H7 (cell line): ENCODE measurements at regions not wholly inside any gene's neighbourhood (a gene's known extent, or its start where the extent isn't known, plus 50 kb on each side); places are given as distances from the start of the nearest gene placed in this dataset.

ENCODE experiments used
- DNase-seq: peaks from one replicate; pipeline ENCODE4 v3.0.0; 2012
- H3K27me3 ChIP-seq: 2 replicates; pipeline ENCODE4 v1.6.0; 2011; ENCODE audit warnings: mild to moderate bottlenecking, low read length; ENCODE audit not compliant: control insufficient read depth, insufficient read depth
- H3K36me3 ChIP-seq: replicated peaks from 2 replicates; pipeline ENCODE4 v1.5.1; 2011; ENCODE audit warnings: low read length; ENCODE audit not compliant: control insufficient read depth, insufficient read depth
- H3K4me3 ChIP-seq: 2 replicates; pipeline ENCODE4 v1.5.1; 2011; ENCODE audit warnings: low read depth, mild to moderate bottlenecking, control low read depth, low read length, moderate library complexity; ENCODE audit not compliant: insufficient read depth

DNA sequence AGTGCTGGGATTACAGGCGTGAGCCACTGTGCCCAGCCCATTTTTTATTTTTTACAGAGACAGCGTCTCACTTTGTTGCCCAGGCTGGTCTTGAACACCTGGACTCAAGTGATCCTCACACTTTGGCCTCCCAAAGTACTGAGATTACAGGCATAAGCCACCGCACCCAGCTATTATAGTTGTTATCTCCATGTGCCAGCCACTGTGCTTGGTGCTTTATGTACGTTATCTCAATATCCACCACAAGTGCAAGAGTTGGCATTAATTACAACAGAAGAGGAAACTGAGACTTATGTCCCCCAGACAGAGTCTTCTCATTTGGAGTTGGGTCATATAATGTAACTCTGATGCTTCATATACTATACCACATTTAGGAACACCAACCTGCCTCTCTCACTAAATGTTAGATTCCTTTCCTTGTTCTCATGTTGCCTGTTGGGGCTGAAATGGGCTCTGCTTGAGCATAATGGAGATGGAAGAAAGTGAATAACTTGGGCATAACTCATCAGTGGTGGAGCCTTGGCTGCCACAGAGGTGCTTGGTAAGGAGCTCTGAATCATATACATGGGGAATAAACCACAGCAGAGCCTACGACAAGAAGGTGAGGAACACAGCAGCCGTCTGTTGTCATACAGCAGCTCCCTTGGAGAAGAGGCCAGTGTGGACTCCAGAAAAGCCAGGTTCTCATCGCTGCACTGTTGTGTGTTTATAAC, 84.3 kb downstream of the SPRY1 start:
- Histone ChIP-seq H3K4me3 (no peak overlapping the region), H3K36me3 (no peaks in the 10 kb centered on the region), H3K27me3 (no peaks in the 10 kb centered on the region)
- no peak for DNase-seq

DNA sequence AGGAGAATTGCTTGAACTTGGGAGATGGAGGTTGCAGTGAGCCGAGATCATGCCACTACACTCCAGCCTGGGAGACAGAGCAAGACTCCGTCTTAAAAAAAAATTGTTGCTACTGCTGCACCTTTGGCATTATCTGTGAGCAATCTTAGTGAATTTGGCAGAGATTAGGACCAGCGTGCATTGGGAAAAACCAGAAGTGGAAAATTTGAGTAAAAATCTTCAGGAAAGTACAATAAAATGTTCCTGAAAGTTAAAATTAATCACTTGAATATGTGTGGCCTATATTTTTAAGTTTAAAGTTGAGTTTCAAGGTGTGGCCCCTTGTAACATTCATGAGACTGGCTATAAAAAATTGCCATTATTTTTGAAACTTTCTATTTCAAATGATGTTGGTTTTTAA, 85.1 kb downstream of the SPRY1 start:
- DNase-seq = no peak
- H3K4me3 ChIP-seq = no peak overlapping the region

DNA sequence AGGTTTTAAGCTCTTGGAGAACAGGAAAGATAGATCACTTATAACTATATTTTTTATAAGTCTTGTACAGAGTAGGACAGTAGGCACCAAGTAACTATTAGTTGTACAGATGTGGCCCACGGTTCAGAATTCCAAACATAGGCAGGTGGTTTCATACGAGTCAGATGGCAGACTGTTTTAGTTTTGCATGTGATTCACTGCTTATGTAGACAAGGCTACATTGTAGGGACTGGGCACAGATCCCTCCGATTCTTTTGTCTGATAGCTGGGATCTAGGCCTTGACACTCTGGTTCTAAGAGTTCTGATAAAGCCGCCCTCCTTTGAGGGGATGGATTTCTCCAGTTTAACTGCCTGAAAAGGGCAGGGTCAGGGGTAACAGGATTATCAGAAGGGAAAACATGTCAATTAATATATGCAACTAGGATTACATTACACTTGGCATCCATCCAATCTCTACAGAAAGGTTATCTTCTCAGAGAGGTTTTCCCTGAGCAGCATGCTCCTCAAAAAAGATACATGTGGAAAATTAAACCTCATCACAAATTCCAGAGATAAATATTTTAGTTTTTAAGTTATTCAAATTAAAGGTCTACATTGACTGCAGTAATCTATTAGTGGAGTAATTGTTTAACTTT, 87.8 kb downstream of the SPRY1 start:
- H3K27me3 ChIP-seq = no peaks in the 10 kb centered on the region

More for the DNA sequence above, 85.1 kb downstream of the SPRY1 start:
- H3K36me3 ChIP-seq = no peaks in the 10 kb centered on the region
- H3K27me3 ChIP-seq = no peaks in the 10 kb centered on the region

DNA sequence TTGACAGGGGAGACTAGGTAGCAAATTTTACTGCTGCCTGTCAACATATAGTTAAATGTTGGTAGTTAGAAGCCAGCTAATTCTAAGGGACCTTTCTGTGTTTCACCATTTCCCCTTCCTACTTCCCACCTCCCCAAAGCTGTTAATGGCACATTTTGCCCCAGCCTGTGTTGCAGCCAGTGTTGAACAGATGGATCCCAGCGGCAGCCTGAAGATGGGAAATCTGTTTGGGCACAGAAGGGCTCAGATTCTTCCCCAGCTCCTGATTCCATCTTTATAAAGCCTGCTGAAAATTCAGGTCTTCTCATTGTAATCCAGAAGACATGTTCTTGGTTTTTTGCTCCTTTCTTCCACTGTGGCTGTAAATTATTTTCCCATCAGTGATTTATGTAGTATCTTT, 89.0 kb downstream of the SPRY1 start:
- Histone ChIP-seq H3K4me3 (no peak overlapping the region), H3K36me3 (no peaks in the 10 kb centered on the region), H3K27me3 (no peaks in the 10 kb centered on the region)
- DNase-seq = no peak

More for the DNA sequence above, 87.8 kb downstream of the SPRY1 start:
- DNase-seq = no peak
- Histone ChIP-seq H3K36me3 (no peaks in the 10 kb centered on the region), H3K4me3 (no peak overlapping the region)

DNA sequence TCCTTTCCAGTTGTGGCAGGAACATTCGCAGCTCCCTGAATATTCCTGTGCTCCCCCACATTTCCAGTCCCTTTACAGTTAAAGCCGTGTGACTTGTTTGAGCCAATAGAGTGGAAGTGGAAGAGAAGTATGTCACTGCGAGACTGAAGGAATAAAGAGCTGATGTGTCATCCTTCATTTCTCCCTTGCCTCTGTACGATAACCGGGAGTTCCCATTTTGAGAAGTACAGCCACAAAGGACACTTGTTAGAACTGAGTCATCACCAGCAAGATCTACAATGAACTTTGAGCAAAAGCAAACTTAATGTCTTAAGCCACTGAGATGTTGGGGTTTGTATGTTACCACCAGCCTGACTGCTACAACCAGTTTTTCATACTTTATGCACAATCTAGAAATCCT, 92.3 kb downstream of the SPRY1 start:
- H3K4me3 ChIP-seq = no peak overlapping the region
- no peak for DNase-seq
- H3K27me3 ChIP-seq = no peaks in the 10 kb centered on the region
- H3K36me3 ChIP-seq = no peaks in the 10 kb centered on the region

DNA sequence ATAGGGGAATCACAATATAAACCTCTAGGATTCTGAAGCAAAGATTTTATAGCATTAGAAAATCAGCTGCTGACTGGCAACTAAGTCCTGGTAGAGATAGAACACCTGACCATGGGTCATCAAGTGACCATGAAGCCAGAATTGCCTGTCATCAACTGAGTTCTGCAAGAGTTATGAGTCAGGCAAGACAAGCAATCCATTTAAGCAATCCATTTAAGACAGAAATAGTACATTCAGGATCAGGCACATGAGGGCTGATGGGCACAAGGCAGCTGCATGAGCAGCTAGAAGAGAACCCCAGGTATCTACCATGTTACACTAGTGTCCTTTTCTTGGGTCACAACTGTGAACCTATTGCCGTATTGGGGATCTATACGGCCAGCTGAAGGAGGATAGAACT, 98.9 kb downstream of the SPRY1 start:
- Histone ChIP-seq H3K36me3 (no peaks in the 10 kb centered on the region), H3K27me3 (no peaks in the 10 kb centered on the region), H3K4me3 (no peak overlapping the region)
- DNase-seq = no peak

DNA sequence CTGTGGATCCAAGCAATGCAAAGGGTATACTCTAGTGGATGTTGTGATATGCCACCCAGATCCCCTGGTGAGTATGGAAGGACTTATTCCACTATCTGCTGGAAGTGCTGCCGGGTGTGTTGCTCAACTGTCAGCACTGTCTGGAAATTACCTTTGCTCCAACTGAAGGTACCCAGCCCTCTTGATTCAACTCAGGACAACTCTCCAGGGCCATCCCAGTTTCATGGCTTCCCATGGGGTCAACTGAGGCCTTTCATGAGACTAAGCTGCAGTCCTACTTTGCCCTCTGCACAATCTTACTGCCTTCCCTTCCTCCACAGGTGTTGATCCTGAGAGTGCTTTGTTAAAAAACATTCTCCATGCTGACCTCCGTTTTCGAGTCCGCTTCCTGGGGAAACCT, 99.8 kb downstream of the SPRY1 start:
- H3K36me3 ChIP-seq = no peaks in the 10 kb centered on the region
- no peak for DNase-seq
- H3K4me3 ChIP-seq = no peak overlapping the region
- no peaks in the 10 kb centered on the region for H3K27me3 ChIP-seq

DNA sequence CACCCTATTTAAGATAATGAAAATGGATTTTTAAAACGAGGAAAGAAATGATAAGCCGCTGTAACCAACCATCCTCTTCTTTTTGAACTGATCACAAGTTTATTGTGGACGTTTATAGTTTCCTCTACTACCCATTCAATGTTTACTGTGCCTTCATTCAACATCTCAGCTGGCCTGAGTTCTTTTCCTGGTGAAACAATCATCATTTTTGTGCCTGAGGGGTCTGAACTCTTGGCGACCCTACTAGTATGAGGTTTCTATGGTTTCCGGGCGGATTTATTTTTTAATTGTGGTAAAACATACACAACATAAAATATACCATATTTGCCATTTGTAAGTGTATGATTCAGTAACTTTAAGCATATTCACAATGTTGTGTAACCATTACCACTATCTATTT, 100.7 kb downstream of the SPRY1 start:
- DNase-seq = no peak
- H3K36me3 ChIP-seq = no peaks in the 10 kb centered on the region
- no peak overlapping the region for H3K4me3 ChIP-seq
- H3K27me3 ChIP-seq = no peaks in the 10 kb centered on the region

DNA sequence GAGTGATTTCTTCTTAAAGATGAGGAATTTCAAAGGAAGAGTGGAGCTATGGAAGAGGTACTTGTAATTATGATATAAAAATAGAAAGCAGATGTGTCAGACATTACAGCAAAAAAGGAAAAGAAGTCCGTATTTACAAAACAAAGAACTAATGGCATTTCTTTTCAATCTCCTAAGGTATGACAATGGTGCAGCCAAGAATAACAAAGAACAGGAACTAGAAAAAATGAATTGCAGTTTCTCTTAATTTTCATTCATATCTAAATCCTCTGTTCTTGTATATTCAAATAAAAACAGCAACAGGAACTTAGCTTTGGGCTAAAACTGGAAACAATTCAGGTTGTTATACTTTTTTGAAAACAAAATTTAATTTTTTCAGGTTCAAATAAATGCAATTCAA, 105.1 kb downstream of the SPRY1 start:
- Histone ChIP-seq H3K27me3 (no peaks in the 10 kb centered on the region), H3K36me3 (no peaks in the 10 kb centered on the region), H3K4me3 (no peak overlapping the region)
- DNase-seq = no peak

DNA sequence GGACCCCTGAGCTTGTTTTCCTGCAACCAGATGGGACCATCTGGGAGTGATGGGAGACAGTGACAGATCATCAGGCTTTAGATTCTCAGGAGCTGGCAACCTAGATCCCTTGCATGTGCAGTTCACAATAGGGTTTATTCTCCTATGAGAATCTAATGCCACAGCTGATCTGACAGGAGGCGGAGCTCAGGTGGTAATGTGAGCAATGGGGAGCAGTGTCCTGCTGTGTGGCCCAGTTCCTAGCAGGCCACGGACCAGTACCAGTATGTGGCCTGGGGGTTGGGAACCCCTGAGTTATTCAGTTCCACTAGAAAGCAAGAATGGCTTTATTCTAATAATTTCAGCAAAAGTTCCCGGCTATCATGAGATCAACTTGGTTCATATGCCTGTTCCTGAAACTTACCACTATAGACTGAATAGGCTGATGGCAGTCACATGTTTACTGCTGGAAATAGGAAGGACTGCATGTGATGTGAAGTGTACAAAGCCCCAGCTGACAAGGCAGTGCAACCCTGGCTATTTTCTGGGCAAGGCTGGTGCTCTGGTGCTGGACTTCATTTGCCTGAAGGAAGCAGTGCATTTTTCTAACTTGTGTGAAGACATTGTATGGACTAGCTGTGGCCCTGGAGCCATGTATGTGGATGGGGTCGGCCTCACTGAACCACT, 107.2 kb downstream of the SPRY1 start:
- DNase-seq = no peak
- no peaks in the 10 kb centered on the region for H3K27me3 ChIP-seq
- no peak overlapping the region for H3K4me3 ChIP-seq
- H3K36me3 ChIP-seq = no peaks in the 10 kb centered on the region

DNA sequence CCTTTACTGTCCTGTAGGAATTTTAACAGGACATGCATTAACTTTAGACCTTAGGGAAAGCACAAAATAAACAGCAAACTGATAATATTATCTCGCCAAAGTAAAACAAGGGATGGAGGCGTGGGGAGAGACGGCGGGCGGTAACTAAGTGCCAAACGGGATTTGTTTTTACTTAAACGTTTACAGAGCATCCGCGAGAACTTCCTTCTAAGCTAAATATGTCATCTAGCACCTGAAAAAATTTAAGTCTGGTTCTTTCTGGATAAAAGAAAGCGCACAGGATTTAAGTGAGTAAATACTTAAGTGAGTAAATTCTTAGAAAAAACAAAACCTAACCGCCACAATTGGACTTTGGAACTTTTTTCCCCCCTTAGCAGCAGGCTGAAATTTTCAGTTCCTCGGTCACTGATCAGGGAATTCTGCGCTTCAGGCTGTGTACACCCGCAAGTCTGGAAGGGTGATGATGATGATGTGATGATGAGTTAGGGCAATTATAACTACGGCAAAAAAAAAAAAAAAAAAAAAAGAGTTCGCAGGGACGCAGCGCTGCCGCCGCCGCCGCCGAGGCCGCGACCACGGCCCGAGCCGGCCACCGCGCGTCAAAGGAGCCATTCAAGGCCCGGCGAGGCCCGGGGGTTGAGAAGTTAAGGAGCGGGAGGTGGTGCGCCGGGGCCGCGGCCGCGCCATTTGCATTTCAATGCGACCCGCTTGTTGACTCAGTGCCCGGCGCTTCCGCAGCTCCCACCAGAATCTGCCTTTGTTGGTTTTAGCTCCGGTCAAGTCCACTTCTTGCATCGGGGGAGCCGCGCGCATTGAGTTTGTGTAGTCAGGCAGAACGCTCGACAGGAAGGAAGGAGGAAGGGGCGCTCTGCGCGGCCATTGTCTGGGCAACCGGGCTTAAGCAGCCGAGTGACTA, 108.8 kb downstream of the SPRY1 start:
- no peaks in the 10 kb centered on the region for H3K27me3 ChIP-seq
- peak overlapping the region; percentile 37 for H3K4me3 ChIP-seq
- H3K36me3 ChIP-seq = no peaks in the 10 kb centered on the region
- peak; percentile 88 for DNase-seq

DNA sequence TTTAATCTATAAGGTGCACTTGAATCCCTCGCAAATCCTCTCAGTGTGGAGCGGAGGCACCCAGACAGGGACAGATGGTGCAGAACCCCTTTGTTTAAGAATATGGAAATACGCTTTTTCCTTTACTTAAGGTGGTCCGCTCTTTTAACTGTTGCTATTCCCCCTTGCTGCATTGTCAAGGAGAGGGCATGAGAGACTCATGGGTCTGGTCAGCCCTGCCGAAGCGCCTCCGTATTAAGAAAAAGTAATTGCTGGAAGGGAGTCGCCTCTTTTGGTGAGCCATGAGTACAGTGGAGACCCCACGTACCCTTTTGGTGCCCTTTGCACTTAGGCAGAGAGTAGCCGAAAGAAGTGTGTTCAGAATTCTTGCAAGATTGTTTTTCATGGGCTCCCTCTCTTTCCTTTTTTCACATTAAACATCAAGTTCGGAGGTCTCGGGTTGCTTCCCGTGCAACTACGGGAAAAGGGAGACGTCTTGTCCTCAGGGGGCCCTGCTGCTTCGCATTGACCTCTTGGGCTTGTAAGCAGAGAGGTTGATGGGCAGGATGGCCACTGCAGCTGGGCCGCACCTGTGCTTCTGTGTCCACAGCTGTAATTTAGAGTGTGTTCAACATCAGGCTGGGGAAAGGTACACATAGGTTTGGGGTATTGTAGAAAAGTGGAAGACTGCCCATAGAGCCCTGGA, 109.6 kb downstream of the SPRY1 start:
- Histone ChIP-seq H3K36me3 (no peaks in the 10 kb centered on the region), H3K27me3 (no peaks in the 10 kb centered on the region), H3K4me3 (peak overlapping the region; percentile 37)
- DNase-seq = peak; percentile 26

DNA sequence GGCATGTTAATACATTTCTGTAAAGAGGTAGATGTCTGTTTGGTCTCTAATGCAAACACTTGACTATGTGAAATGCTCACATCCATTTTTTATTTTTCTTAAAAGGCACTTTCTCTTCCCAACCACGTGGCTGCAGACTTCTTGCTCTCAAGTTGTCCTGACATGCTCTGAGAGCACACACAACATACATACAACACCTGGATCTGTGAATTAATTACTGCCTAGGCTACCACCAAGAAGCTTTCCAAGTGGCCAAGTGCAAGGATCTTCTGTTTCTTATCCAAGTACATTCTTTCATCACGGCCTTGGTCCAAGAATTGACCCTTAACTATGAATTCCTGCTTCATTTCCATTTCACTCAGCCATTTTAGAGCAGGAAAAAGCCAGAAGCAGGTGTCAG, 110.8 kb downstream of the SPRY1 start:
- no peaks in the 10 kb centered on the region for H3K27me3 ChIP-seq
- no peaks in the 10 kb centered on the region for H3K36me3 ChIP-seq
- no peak for DNase-seq
- no peak overlapping the region for H3K4me3 ChIP-seq

DNA sequence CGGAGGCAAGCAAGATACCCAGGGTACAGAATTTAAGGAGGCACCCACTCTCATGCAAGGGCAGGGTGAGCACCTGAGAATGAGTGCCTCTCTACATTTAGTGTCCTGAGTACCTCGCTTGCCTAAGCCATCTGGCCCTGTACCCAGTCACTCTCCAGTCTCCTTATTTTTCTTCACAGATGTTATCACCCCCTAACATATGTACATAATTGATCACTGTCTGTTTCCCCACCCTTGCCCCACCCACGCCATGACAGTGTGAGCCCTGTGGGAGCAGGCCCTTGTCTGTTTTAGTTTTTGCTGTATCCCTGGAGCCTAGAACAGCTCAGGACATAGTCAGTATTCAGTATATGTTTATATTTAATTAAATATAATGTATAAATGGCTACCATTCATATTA, 113.6 kb downstream of the SPRY1 start:
- Histone ChIP-seq H3K36me3 (no peaks in the 10 kb centered on the region), H3K4me3 (no peak overlapping the region), H3K27me3 (no peaks in the 10 kb centered on the region)
- no peak for DNase-seq
